ENCODE measurements at regions not wholly inside any gene's neighbourhood (a gene's known extent, or its start where the extent isn't known, plus 50 kb on each side); places are given as distances from the start of the nearest gene placed in this dataset.

GRCh38 chr20:63102721-63103375, 96.1 kb upstream of the BHLHE23 start:
- TF ChIP-seq CTCF (IDR thresholded peaks at IDR 0.05; ENCODE audit: unreplicated experiment), result no peak
- intact Hi-C loops (cut with micrococcal nuclease), result no loop called here
- Mint-ChIP-seq H3K4me1 (ENCODE audit: insufficient read depth, unreplicated experiment) (no peaks in the 10 kb centered on the region), H3K4me3 (ENCODE audit: unreplicated experiment) (no peak overlapping the region), H3K27me3 (ENCODE audit: insufficient read depth, unreplicated experiment) (no peaks in the 10 kb centered on the region), H3K9me3 (ENCODE audit: unreplicated experiment) (no peaks in the 10 kb centered on the region), H3K36me3 (ENCODE audit: insufficient read depth, unreplicated experiment) (no peaks in the 10 kb centered on the region), H3K27ac (ENCODE audit: low read depth, unreplicated experiment) (no peak overlapping the region)
- no TSS peak for BruUV-seq (replicated peaks)
- DNase-seq (ENCODE audit: unreplicated experiment), result no peak
- CTCF ChIA-PET, result no interaction called here
- POLR2A ChIA-PET, result no interaction called here

GRCh38 chr20:63101781-63102720, 95.3 kb upstream of the BHLHE23 start:
- TF ChIP-seq CTCF (IDR thresholded peaks at IDR 0.05; ENCODE audit: unreplicated experiment), result no peak
- no peak for DNase-seq (ENCODE audit: unreplicated experiment)
- no peaks in the 10 kb centered on the region for H3K36me3 Mint-ChIP-seq (ENCODE audit: insufficient read depth, unreplicated experiment)
- H3K9me3 Mint-ChIP-seq (ENCODE audit: unreplicated experiment), result no peaks in the 10 kb centered on the region
- intact Hi-C loops (cut with micrococcal nuclease), result no loop called here
- H3K27ac Mint-ChIP-seq (ENCODE audit: low read depth, unreplicated experiment), result no peak overlapping the region
- H3K4me1 Mint-ChIP-seq (ENCODE audit: insufficient read depth, unreplicated experiment), result no peaks in the 10 kb centered on the region
- CTCF ChIA-PET, result no interaction called here
- no peak overlapping the region for H3K4me3 Mint-ChIP-seq (ENCODE audit: unreplicated experiment)
- H3K27me3 Mint-ChIP-seq (ENCODE audit: insufficient read depth, unreplicated experiment), result no peaks in the 10 kb centered on the region
- POLR2A ChIA-PET, result no interaction called here
- BruUV-seq (replicated peaks), result no TSS peak

GRCh38 chr20:63100926-63101699, 94.3 kb upstream of the BHLHE23 start:
- H3K4me3 Mint-ChIP-seq (ENCODE audit: unreplicated experiment), result no peak overlapping the region
- H3K36me3 Mint-ChIP-seq (ENCODE audit: insufficient read depth, unreplicated experiment), result no peaks in the 10 kb centered on the region
- ChIA-PET POLR2A (no interaction called here), CTCF (interaction anchor here (0.6 kb wide), 1 partner anchor 226 kb away, joined by 3 read pairs; no protein-coding TSS in a partner anchor)
- H3K27ac Mint-ChIP-seq (ENCODE audit: low read depth, unreplicated experiment), result no peak overlapping the region
- DNase-seq (ENCODE audit: unreplicated experiment), result no peak
- peaks cover 1% of the 10 kb centered on the region for H3K27me3 Mint-ChIP-seq (ENCODE audit: insufficient read depth, unreplicated experiment)
- intact Hi-C loops (cut with micrococcal nuclease), result no loop called here
- TF ChIP-seq CTCF (IDR thresholded peaks at IDR 0.05; ENCODE audit: unreplicated experiment), result no peak
- no peaks in the 10 kb centered on the region for H3K4me1 Mint-ChIP-seq (ENCODE audit: insufficient read depth, unreplicated experiment)
- no TSS peak for BruUV-seq (replicated peaks)
- H3K9me3 Mint-ChIP-seq (ENCODE audit: unreplicated experiment), result no peaks in the 10 kb centered on the region
